ENCODE measurements at regions not wholly inside any gene's neighbourhood (a gene's known extent, or its start where the extent isn't known, plus 50 kb on each side); places are given as distances from the start of the nearest gene placed in this dataset.

DNA sequence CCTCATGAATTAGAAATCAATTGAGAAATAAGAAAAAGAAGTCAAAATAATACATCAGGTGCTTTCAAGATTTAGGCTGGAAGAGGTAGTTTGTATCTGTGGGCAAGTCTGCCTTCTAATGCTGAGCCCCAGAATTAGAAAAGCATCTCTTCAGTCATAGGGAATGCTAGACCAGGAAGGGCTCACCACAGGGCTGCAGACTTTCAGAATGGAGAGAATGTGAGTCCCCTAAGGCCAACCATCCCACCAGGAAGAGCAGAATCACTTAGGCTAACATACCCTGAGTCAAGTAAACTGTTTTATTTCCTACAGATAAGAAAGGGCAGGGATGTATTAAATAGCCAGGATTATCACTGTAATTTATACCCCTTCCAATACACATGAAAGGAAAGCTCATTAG lies 510.2 kb downstream of the RNF144B start:
- H3K4me1 Mint-ChIP-seq: no peaks in the 10 kb centered on the region
- H3K4me3 Mint-ChIP-seq: no peak overlapping the region
- H3K36me3 Mint-ChIP-seq (ENCODE audit: low read depth): no peaks in the 10 kb centered on the region
- H3K9me3 Mint-ChIP-seq: no peaks in the 10 kb centered on the region
- TF ChIP-seq, protein P1, sequence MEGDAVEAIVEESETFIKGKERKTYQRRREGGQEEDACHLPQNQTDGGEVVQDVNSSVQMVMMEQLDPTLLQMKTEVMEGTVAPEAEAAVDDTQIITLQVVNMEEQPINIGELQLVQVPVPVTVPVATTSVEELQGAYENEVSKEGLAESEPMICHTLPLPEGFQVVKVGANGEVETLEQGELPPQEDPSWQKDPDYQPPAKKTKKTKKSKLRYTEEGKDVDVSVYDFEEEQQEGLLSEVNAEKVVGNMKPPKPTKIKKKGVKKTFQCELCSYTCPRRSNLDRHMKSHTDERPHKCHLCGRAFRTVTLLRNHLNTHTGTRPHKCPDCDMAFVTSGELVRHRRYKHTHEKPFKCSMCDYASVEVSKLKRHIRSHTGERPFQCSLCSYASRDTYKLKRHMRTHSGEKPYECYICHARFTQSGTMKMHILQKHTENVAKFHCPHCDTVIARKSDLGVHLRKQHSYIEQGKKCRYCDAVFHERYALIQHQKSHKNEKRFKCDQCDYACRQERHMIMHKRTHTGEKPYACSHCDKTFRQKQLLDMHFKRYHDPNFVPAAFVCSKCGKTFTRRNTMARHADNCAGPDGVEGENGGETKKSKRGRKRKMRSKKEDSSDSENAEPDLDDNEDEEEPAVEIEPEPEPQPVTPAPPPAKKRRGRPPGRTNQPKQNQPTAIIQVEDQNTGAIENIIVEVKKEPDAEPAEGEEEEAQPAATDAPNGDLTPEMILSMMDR (IDR thresholded peaks at IDR 0.05; ENCODE audit: unreplicated experiment in 3 of 3): no peak
- no peaks in the 10 kb centered on the region for H3K27me3 Mint-ChIP-seq (ENCODE audit: low read depth)
- H3K27ac Mint-ChIP-seq: no peak overlapping the region

- H3K4me3 Mint-ChIP-seq: no peak overlapping the region
- no peaks in the 10 kb centered on the region for H3K27me3 Mint-ChIP-seq (ENCODE audit: low read depth)
- H3K36me3 Mint-ChIP-seq (ENCODE audit: low read depth): no peaks in the 10 kb centered on the region
- TF ChIP-seq, protein P1 (IDR thresholded peaks at IDR 0.05; ENCODE audit: unreplicated experiment in 3 of 3): no peak
- no peaks in the 10 kb centered on the region for H3K4me1 Mint-ChIP-seq
- no peaks in the 10 kb centered on the region for H3K9me3 Mint-ChIP-seq
- no peak overlapping the region for H3K27ac Mint-ChIP-seq
Observed at GRCh38 chr6:18904681-18905080, 517.5 kb downstream of the RNF144B start.

DNA sequence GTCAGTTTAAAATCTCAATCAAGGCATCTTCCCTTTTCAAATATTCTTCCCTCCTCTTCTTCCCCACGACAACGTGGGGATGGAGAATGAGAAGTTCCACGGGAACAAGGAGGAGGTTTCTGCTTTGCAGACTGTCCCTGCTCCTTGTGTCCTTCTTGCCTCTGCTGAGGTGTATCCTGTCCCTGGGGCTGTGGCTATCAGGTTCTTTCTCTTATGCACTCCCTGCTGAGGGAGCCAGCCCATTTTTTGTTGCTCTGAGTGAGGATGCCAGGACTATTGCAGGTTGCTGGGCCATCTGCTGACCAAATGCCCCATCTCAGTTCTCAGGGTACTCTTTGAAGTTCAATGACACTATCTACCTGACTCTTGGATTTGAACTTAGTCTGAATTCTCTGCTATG lies 533.6 kb downstream of the RNF144B start:
- Mint-ChIP-seq H3K4me3 (no peak overlapping the region), H3K27me3 (ENCODE audit: low read depth) (peaks cover 12% of the 10 kb centered on the region), H3K27ac (no peak overlapping the region), H3K36me3 (ENCODE audit: low read depth) (no peaks in the 10 kb centered on the region), H3K9me3 (peaks cover 3% of the 10 kb centered on the region), H3K4me1 (no peaks in the 10 kb centered on the region)
- TF ChIP-seq, protein P1 (IDR thresholded peaks at IDR 0.05; ENCODE audit: unreplicated experiment in 3 of 3): no peak

DNA sequence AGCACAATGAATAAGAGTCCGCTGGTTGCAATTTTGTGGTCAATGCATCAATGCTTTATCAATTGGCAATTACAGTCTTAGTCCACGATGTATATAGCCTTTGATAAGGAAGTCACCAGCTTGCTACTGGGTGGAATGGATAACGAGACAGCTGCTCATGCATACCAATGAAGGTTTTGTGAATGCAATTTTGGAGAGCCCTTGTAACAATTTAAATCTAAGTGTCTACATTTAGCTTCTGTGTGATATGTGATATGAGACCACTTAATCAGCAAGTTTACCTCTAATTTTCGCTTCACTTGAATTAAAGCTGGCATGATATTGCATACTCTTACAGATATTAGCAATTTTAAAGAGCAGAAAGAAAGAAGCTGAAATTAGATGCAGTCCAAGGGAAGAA lies 543.9 kb downstream of the RNF144B start:
- no peaks in the 10 kb centered on the region for H3K36me3 Mint-ChIP-seq (ENCODE audit: low read depth)
- H3K27ac Mint-ChIP-seq: no peak overlapping the region
- TF ChIP-seq, protein P1 (IDR thresholded peaks at IDR 0.05; ENCODE audit: unreplicated experiment in 3 of 3): no peak
- no peaks in the 10 kb centered on the region for H3K27me3 Mint-ChIP-seq (ENCODE audit: low read depth)
- H3K9me3 Mint-ChIP-seq: no peaks in the 10 kb centered on the region
- H3K4me1 Mint-ChIP-seq: no peaks in the 10 kb centered on the region
- H3K4me3 Mint-ChIP-seq: no peak overlapping the region

DNA sequence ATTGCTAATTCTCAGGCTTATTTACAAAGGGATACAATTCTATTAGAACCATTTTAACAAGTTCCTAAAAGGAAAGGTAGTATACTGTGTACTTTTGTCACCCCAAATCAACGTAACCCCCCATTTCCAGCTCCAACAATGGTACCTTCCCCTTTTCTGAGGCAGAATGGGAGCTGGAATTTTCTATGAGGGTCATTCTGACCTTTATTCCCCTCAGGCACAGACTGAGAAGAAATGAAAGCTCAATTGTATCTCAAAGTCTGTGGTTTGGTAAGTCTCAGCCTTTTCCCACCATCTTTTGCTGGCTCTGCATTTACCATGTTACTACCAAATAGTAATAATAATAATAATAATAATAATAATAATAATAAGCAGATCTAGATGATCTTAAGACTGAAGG lies 571.0 kb downstream of the RNF144B start:
- Mint-ChIP-seq H3K27me3 (ENCODE audit: low read depth) (no peaks in the 10 kb centered on the region), H3K36me3 (ENCODE audit: low read depth) (no peaks in the 10 kb centered on the region), H3K27ac (no peak overlapping the region), H3K9me3 (no peaks in the 10 kb centered on the region), H3K4me3 (no peak overlapping the region), H3K4me1 (peaks cover 10% of the 10 kb centered on the region)
- TF ChIP-seq, protein P1 (IDR thresholded peaks at IDR 0.05; ENCODE audit: unreplicated experiment in 3 of 3): no peak

DNA sequence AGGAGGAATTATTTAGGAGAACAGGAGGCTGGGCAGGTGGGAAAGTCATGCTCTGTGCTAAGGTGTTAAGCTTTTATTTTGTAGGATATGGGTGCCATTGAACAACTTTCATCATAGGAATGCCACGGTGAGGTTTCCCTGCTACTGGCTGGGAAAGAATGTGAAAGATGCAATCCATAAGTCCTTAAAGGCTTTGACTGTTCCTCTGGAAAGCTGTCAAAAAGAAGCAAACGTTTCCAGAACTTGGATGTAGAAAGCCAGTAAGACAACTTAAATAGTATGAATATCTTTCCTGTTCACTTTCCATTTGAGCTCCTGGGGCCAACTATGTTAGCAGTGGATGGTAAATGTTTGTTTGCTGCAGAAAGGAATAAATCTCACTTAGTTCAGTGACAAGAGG lies 574.4 kb downstream of the RNF144B start:
- Mint-ChIP-seq H3K9me3 (peaks cover 6% of the 10 kb centered on the region), H3K4me3 (no peak overlapping the region), H3K27ac (no peak overlapping the region), H3K4me1 (peaks cover 10% of the 10 kb centered on the region), H3K36me3 (ENCODE audit: low read depth) (no peaks in the 10 kb centered on the region), H3K27me3 (ENCODE audit: low read depth) (no peaks in the 10 kb centered on the region)
- TF ChIP-seq, protein P1 (IDR thresholded peaks at IDR 0.05; ENCODE audit: unreplicated experiment in 3 of 3): no peak

All from nephron (organoid).